SK-N-SH (cell line): ENCODE measurements at regions not wholly inside any gene's neighbourhood (a gene's known extent, or its start where the extent isn't known, plus 50 kb on each side); places are given as distances from the start of the nearest gene placed in this dataset.

ENCODE experiments used
- EZH2phosphoT487 ChIP-seq: fragments of 200-600 bp; sonication (generic); IDR thresholded peaks from 2 replicates; pipeline ENCODE4 v1.6.1; 2017; ENCODE audit warnings: low read depth, mixed run types, mild to moderate bottlenecking, antibody characterized with exemption, moderate library complexity, borderline replicate concordance
- FOSL2 ChIP-seq: IDR thresholded peaks from 2 replicates; pipeline ENCODE4 v1.4.0; 2012; ENCODE audit warnings: low read depth, mild to moderate bottlenecking, moderate library complexity, borderline replicate concordance
- POLR2AphosphoS5 ChIP-seq: IDR thresholded peaks from 2 replicates; pipeline ENCODE4 v1.6.1; 2012; ENCODE audit warnings: low read depth, low read length
- TAF1 ChIP-seq: IDR thresholded peaks from 2 replicates; pipeline ENCODE4 v1.6.1; 2012; ENCODE audit warnings: low read depth, mild to moderate bottlenecking, low read length, moderate library complexity, borderline replicate concordance
- YY1 ChIP-seq: IDR thresholded peaks from 2 replicates; pipeline ENCODE4 v1.4.0; 2012; ENCODE audit warnings: low read depth, mild to moderate bottlenecking
- TF ChIP-seq, protein P1 (sequence below): fragments of 150-350 bp; IDR thresholded peaks from 2 replicates; pipeline ENCODE4 v1.6.1; 2017; ENCODE audit warnings: antibody characterized with exemption, low read length, low read depth, borderline replicate concordance
- TF ChIP-seq, protein P2 (sequence below): fragments of 200-600 bp; sonication (generic); IDR thresholded peaks from 2 replicates; pipeline ENCODE4 v1.6.1; 2017; ENCODE audit warnings: antibody characterized with exemption, mild to moderate bottlenecking, moderate library complexity

DNA sequence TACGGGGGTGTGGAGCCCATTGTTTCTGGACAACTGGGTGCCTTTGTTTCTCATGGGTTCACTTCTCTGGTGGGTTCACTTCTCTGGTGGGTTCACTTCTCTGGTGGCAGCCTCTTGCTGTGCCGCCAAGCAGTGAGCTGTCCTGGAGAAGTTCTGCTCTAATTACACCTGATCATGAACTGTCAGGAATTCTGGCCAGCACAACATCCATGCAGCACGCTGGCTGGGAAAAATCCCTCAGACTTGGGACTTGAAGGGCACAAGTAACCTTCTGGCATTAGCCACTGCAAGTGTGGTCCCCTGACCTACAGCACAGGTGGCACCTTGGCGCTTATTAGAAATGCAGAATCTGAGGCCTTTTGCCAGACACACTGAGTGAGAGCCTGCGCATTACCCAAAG, 752.5 kb downstream of the QKI start:
- TF ChIP-seq TAF1: no peak
- TF ChIP-seq, protein P1, sequence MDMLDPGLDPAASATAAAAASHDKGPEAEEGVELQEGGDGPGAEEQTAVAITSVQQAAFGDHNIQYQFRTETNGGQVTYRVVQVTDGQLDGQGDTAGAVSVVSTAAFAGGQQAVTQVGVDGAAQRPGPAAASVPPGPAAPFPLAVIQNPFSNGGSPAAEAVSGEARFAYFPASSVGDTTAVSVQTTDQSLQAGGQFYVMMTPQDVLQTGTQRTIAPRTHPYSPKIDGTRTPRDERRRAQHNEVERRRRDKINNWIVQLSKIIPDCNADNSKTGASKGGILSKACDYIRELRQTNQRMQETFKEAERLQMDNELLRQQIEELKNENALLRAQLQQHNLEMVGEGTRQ: no peak
- TF ChIP-seq YY1: no peak
- TF ChIP-seq FOSL2: no peak
- TF ChIP-seq, protein P2, sequence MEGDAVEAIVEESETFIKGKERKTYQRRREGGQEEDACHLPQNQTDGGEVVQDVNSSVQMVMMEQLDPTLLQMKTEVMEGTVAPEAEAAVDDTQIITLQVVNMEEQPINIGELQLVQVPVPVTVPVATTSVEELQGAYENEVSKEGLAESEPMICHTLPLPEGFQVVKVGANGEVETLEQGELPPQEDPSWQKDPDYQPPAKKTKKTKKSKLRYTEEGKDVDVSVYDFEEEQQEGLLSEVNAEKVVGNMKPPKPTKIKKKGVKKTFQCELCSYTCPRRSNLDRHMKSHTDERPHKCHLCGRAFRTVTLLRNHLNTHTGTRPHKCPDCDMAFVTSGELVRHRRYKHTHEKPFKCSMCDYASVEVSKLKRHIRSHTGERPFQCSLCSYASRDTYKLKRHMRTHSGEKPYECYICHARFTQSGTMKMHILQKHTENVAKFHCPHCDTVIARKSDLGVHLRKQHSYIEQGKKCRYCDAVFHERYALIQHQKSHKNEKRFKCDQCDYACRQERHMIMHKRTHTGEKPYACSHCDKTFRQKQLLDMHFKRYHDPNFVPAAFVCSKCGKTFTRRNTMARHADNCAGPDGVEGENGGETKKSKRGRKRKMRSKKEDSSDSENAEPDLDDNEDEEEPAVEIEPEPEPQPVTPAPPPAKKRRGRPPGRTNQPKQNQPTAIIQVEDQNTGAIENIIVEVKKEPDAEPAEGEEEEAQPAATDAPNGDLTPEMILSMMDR: no peak
- TF ChIP-seq EZH2phosphoT487: no peak
- no peak for TF ChIP-seq POLR2AphosphoS5
